GM23338 (cell line): ENCODE measurements at regions not wholly inside any gene's neighbourhood (a gene's known extent, or its start where the extent isn't known, plus 50 kb on each side); places are given as distances from the start of the nearest gene placed in this dataset.

Experiments used
- ATAC-seq: fragments of 200-7000 bp; cut with Tn5 transposase; 3 replicates; pipeline ENCODE4 v1.9.1; 2020
- DNase-seq: peaks from one replicate; pipeline ENCODE4 v3.0.0-alpha.2; 2015; ENCODE audit warnings: low spot score
- H2AFZ ChIP-seq: fragments of 200-600 bp; sonication (generic); 2 replicates; pipeline ENCODE4 v1.8.0; 2016; ENCODE audit warnings: antibody characterized with exemption, mild to moderate bottlenecking, moderate library complexity
- H3F3A ChIP-seq: fragments of 200-600 bp; sonication (generic); replicated peaks from 2 replicates; pipeline ENCODE4 v1.8.0; 2017; ENCODE audit warnings: antibody characterized with exemption, mixed run types, low read depth
- H3K27ac ChIP-seq: fragments of 200-600 bp; sonication (generic); 2 replicates; pipeline ENCODE4 v1.6.1; 2016; ENCODE audit warnings: low read depth
- H3K27me3 ChIP-seq: fragments of 200-600 bp; sonication (generic); 2 replicates; pipeline ENCODE4 v1.8.0; 2016; ENCODE audit warnings: mild to moderate bottlenecking, mixed run types, moderate library complexity; ENCODE audit not compliant: insufficient read depth
- H3K36me3 ChIP-seq: fragments of 200-600 bp; sonication (generic); 2 replicates; pipeline ENCODE4 v1.8.0; 2016; ENCODE audit warnings: mild to moderate bottlenecking; ENCODE audit not compliant: insufficient read depth
- H3K4me1 ChIP-seq: fragments of 200-600 bp; sonication (generic); 2 replicates; pipeline ENCODE4 v1.8.0; 2016; ENCODE audit warnings: mild to moderate bottlenecking, moderate library complexity; ENCODE audit not compliant: insufficient read depth
- H3K4me2 ChIP-seq: fragments of 200-600 bp; sonication (generic); 2 replicates; pipeline ENCODE4 v1.7.1; 2017; ENCODE audit warnings: mixed run types
- H3K4me3 ChIP-seq: fragments of 200-600 bp; sonication (generic); 2 replicates; pipeline ENCODE4 v1.6.1; 2016; ENCODE audit warnings: mixed run types
- H3K79me2 ChIP-seq: fragments of 200-600 bp; sonication (generic); replicated peaks from 2 replicates; pipeline ENCODE4 v1.8.0; 2017; ENCODE audit warnings: mild to moderate bottlenecking; ENCODE audit not compliant: insufficient read depth
- H3K9me2 ChIP-seq: fragments of 200-600 bp; sonication (generic); 2 replicates; pipeline ENCODE4 v1.8.0; 2017; ENCODE audit not compliant: insufficient read depth
- H4K20me1 ChIP-seq: fragments of 200-600 bp; sonication (generic); replicated peaks from 2 replicates; pipeline ENCODE4 v1.8.0; 2017; ENCODE audit warnings: mild to moderate bottlenecking; ENCODE audit not compliant: insufficient read depth
- H3K27ac Mint-ChIP-seq: 2 replicates; pipeline ENCODE4 v1.8.0; 2020; ENCODE audit warnings: inconsistent platforms, mild to moderate bottlenecking, moderate library complexity, mixed read lengths
- H3K27me3 Mint-ChIP-seq: 3 replicates; pipeline ENCODE4 v1.8.0; 2022; ENCODE audit warnings: low read depth, mild to moderate bottlenecking, moderate library complexity, mixed read lengths, inconsistent platforms; ENCODE audit not compliant: insufficient read depth, poor library complexity
- H3K36me3 Mint-ChIP-seq: 3 replicates; pipeline ENCODE4 v1.8.0; 2021; ENCODE audit warnings: low read depth, mild to moderate bottlenecking, inconsistent platforms, moderate library complexity, mixed read lengths
- H3K4me1 Mint-ChIP-seq: 3 replicates; pipeline ENCODE4 v1.8.0; 2020; ENCODE audit warnings: mild to moderate bottlenecking, inconsistent platforms, mixed read lengths
- H3K4me3 Mint-ChIP-seq: 3 replicates; pipeline ENCODE4 v1.8.0; 2021; ENCODE audit warnings: moderate library complexity, mild to moderate bottlenecking, inconsistent platforms, mixed read lengths
- H3K9me3 Mint-ChIP-seq: 3 replicates; pipeline ENCODE4 v1.8.0; 2020; ENCODE audit warnings: moderate library complexity, mild to moderate bottlenecking, inconsistent platforms, mixed read lengths
- EZH2 ChIP-seq: fragments of 200-600 bp; sonication (generic); IDR thresholded peaks from one replicate; pipeline ENCODE4 v1.8.0; 2017; ENCODE audit warnings: antibody characterized with exemption, mild to moderate bottlenecking, low read depth; ENCODE audit not compliant: unreplicated experiment
- EZH2phosphoT487 ChIP-seq: fragments of 200-600 bp; sonication (generic); IDR thresholded peaks from one replicate; pipeline ENCODE4 v1.8.1; 2018; ENCODE audit warnings: antibody characterized with exemption; ENCODE audit not compliant: unreplicated experiment
- JUNB ChIP-seq: IDR thresholded peaks from one replicate; pipeline ENCODE4 v1.6.1; 2016; ENCODE audit warnings: antibody characterized with exemption; ENCODE audit not compliant: unreplicated experiment
- NANOG ChIP-seq: IDR thresholded peaks from 2 replicates; pipeline ENCODE4 v1.6.1; 2016; ENCODE audit warnings: antibody characterized with exemption, borderline replicate concordance
- POLR2AphosphoS5 ChIP-seq: IDR thresholded peaks from 2 replicates; pipeline ENCODE4 v1.6.1; 2016; ENCODE audit warnings: antibody characterized with exemption, low read depth
- STAT1 ChIP-seq: IDR thresholded peaks from one replicate; pipeline ENCODE4 v1.6.1; 2016; ENCODE audit warnings: antibody characterized with exemption; ENCODE audit not compliant: unreplicated experiment
- ZNF114 ChIP-seq: fragments of 250-450 bp; sonication (Bioruptor Pico); IDR thresholded peaks from 2 replicates; pipeline ENCODE4 v1.5.0; 2020; ENCODE audit warnings: mild to moderate bottlenecking, moderate library complexity
- ZNF331 ChIP-seq: fragments of 250-450 bp; sonication (Bioruptor Pico); IDR thresholded peaks from 2 replicates; pipeline ENCODE4 v1.5.0; 2020; ENCODE audit warnings: low read depth, mild to moderate bottlenecking, moderate library complexity
- TF ChIP-seq, protein P1 (sequence below): IDR thresholded peaks from 2 replicates; pipeline ENCODE4 v1.6.1; 2016; ENCODE audit warnings: antibody characterized with exemption
- TF ChIP-seq, protein P2 (sequence below): fragments of 250-450 bp; sonication (Bioruptor Pico); IDR thresholded peaks from 2 replicates; pipeline ENCODE4 v1.5.0; 2020; ENCODE audit warnings: mild to moderate bottlenecking, moderate library complexity
- TF ChIP-seq, protein P3 (sequence below), 2 experiments: fragments of 200-600 bp in 1 of 2; sonication (generic) in 1 of 2; conservative IDR thresholded peaks; 2 replicates each; pipeline versions ENCODE4 v1.5.1 to v1.6.1; 2016 to 2017; ENCODE audit warnings: antibody characterized with exemption in 2 of 2, low read depth in 2 of 2, mild to moderate bottlenecking in 2 of 2, moderate library complexity in 1 of 2

DNA sequence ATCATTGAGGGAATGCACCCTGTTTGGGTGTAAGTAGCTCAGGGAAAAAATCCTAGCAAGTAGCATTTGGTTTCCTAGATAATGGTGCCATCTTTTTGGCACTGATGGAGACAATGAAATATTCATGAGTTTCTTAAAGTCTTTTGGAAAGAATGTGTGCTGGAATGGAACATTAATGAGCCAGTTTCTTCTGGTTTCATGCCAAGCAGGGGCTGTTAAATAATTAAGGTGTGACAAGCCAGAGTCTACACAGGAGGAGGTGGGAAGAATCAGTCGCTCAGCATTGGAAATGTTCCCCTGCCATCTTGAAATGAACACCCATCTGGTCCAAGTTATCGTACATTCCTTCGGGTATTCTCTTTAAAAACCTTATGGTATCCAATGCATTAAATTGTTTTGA lies 457.3 kb downstream of the RIT2 start:
- no peak overlapping the region for H3K27ac ChIP-seq
- Mint-ChIP-seq H3K4me3 (no peak overlapping the region), H3K9me3 (peaks cover 27% of the 10 kb centered on the region), H3K36me3 (peaks cover 34% of the 10 kb centered on the region), H3K27ac (no peak overlapping the region), H3K27me3 (no peaks in the 10 kb centered on the region), H3K4me1 (peaks cover 11% of the 10 kb centered on the region)
- ATAC-seq, result no peak
- H3K4me2 ChIP-seq, result no peak overlapping the region
- H3K9me2 ChIP-seq, result no peaks in the 10 kb centered on the region
- no peaks in the 10 kb centered on the region for H3K27me3 ChIP-seq
- peaks cover 2% of the 10 kb centered on the region; the same call in 1 of the 2 replicates for H3F3A ChIP-seq
- no peaks in the 10 kb centered on the region for H4K20me1 ChIP-seq
- no peaks in the 10 kb centered on the region for H3K79me2 ChIP-seq
- no peak overlapping the region for H3K4me3 ChIP-seq
- H3K4me1 ChIP-seq, result peaks cover 11% of the 10 kb centered on the region
- no peak for DNase-seq
- peaks cover 6% of the 10 kb centered on the region; the same call in 1 of the 2 replicates for H3K36me3 ChIP-seq
- H2AFZ ChIP-seq, result no peak overlapping the region
- TF ChIP-seq ZNF331 (CRISPR knock-in tag) (no peak), NANOG (no peak)

DNA sequence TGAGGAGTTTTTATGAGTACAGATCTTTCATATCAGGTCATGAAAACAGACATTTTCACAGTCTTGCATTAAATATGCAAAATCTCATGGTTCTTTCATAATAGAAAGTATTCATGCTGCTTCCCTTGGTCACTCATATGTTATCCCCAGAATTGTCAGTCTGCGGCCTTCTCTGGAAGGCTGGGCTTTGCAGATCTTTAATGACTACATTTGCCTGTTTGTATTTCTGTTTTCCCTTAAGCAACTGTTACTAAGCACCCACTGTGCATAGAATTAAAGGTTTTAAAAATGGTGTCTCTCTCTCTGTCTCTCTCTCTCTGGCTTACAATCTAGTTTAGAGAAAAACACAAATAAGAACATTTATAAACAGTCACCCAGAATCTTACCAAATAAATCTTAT lies 456.3 kb downstream of the RIT2 start:
- H3K79me2 ChIP-seq, result no peaks in the 10 kb centered on the region
- 0 out of 2 replicates have a peak, but pooled peaks cover 1% of the 10 kb centered on the region for H3K4me1 ChIP-seq
- Mint-ChIP-seq H3K27ac (no peak overlapping the region), H3K4me1 (peaks cover 3% of the 10 kb centered on the region; the same call in 2 of the 3 replicates), H3K4me3 (no peak overlapping the region), H3K9me3 (peaks cover 35% of the 10 kb centered on the region), H3K36me3 (peaks cover 40% of the 10 kb centered on the region), H3K27me3 (no peaks in the 10 kb centered on the region)
- H3F3A ChIP-seq, result no peaks in the 10 kb centered on the region
- H3K4me2 ChIP-seq, result no peak overlapping the region
- no peak overlapping the region for H3K27ac ChIP-seq
- H2AFZ ChIP-seq, result no peak overlapping the region
- no peak overlapping the region for H3K4me3 ChIP-seq
- no peaks in the 10 kb centered on the region for H3K9me2 ChIP-seq
- H4K20me1 ChIP-seq, result no peaks in the 10 kb centered on the region
- peaks cover 6% of the 10 kb centered on the region; the same call in 1 of the 2 replicates for H3K36me3 ChIP-seq
- ATAC-seq, result no peak
- H3K27me3 ChIP-seq, result no peaks in the 10 kb centered on the region
- no peak for DNase-seq
- no peak for TF ChIP-seq ZNF114
- no peak for TF ChIP-seq EZH2phosphoT487
- no peak for TF ChIP-seq EZH2
- no peak for TF ChIP-seq JUNB
- no peak for TF ChIP-seq POLR2AphosphoS5
- TF ChIP-seq NANOG, result no peak
- no peak for TF ChIP-seq ZNF331 (CRISPR knock-in tag)
- TF ChIP-seq, protein P1, sequence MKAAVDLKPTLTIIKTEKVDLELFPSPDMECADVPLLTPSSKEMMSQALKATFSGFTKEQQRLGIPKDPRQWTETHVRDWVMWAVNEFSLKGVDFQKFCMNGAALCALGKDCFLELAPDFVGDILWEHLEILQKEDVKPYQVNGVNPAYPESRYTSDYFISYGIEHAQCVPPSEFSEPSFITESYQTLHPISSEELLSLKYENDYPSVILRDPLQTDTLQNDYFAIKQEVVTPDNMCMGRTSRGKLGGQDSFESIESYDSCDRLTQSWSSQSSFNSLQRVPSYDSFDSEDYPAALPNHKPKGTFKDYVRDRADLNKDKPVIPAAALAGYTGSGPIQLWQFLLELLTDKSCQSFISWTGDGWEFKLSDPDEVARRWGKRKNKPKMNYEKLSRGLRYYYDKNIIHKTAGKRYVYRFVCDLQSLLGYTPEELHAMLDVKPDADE, result no peak
- TF ChIP-seq, protein P2, sequence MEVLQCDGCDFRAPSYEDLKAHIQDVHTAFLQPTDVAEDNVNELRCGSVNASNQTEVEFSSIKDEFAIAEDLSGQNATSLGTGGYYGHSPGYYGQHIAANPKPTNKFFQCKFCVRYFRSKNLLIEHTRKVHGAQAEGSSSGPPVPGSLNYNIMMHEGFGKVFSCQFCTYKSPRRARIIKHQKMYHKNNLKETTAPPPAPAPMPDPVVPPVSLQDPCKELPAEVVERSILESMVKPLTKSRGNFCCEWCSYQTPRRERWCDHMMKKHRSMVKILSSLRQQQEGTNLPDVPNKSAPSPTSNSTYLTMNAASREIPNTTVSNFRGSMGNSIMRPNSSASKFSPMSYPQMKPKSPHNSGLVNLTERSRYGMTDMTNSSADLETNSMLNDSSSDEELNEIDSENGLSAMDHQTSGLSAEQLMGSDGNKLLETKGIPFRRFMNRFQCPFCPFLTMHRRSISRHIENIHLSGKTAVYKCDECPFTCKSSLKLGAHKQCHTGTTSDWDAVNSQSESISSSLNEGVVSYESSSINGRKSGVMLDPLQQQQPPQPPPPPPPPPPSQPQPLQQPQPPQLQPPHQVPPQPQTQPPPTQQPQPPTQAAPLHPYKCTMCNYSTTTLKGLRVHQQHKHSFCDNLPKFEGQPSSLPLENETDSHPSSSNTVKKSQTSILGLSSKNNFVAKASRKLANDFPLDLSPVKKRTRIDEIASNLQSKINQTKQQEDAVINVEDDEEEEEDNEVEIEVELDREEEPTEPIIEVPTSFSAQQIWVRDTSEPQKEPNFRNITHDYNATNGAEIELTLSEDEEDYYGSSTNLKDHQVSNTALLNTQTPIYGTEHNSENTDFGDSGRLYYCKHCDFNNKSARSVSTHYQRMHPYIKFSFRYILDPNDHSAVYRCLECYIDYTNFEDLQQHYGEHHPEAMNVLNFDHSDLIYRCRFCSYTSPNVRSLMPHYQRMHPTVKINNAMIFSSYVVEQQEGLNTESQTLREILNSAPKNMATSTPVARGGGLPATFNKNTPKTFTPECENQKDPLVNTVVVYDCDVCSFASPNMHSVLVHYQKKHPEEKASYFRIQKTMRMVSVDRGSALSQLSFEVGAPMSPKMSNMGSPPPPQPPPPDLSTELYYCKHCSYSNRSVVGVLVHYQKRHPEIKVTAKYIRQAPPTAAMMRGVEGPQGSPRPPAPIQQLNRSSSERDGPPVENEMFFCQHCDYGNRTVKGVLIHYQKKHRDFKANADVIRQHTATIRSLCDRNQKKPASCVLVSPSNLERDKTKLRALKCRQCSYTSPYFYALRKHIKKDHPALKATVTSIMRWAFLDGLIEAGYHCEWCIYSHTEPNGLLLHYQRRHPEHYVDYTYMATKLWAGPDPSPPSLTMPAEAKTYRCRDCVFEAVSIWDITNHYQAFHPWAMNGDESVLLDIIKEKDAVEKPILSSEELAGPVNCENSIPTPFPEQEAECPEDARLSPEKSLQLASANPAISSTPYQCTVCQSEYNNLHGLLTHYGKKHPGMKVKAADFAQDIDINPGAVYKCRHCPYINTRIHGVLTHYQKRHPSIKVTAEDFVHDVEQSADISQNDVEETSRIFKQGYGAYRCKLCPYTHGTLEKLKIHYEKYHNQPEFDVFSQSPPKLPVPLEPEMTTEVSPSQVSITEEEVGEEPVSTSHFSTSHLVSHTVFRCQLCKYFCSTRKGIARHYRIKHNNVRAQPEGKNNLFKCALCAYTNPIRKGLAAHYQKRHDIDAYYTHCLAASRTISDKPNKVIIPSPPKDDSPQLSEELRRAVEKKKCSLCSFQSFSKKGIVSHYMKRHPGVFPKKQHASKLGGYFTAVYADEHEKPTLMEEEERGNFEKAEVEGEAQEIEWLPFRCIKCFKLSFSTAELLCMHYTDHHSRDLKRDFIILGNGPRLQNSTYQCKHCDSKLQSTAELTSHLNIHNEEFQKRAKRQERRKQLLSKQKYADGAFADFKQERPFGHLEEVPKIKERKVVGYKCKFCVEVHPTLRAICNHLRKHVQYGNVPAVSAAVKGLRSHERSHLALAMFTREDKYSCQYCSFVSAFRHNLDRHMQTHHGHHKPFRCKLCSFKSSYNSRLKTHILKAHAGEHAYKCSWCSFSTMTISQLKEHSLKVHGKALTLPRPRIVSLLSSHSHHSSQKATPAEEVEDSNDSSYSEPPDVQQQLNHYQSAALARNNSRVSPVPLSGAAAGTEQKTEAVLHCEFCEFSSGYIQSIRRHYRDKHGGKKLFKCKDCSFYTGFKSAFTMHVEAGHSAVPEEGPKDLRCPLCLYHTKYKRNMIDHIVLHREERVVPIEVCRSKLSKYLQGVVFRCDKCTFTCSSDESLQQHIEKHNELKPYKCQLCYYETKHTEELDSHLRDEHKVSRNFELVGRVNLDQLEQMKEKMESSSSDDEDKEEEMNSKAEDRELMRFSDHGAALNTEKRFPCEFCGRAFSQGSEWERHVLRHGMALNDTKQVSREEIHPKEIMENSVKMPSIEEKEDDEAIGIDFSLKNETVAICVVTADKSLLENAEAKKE (CRISPR knock-in tag), result no peak
- TF ChIP-seq, protein P3, sequence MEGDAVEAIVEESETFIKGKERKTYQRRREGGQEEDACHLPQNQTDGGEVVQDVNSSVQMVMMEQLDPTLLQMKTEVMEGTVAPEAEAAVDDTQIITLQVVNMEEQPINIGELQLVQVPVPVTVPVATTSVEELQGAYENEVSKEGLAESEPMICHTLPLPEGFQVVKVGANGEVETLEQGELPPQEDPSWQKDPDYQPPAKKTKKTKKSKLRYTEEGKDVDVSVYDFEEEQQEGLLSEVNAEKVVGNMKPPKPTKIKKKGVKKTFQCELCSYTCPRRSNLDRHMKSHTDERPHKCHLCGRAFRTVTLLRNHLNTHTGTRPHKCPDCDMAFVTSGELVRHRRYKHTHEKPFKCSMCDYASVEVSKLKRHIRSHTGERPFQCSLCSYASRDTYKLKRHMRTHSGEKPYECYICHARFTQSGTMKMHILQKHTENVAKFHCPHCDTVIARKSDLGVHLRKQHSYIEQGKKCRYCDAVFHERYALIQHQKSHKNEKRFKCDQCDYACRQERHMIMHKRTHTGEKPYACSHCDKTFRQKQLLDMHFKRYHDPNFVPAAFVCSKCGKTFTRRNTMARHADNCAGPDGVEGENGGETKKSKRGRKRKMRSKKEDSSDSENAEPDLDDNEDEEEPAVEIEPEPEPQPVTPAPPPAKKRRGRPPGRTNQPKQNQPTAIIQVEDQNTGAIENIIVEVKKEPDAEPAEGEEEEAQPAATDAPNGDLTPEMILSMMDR (conservative IDR thresholded peaks at IDR 0.05; ENCODE audit: low read depth in 2 of 2), result no peak
- no peak for TF ChIP-seq STAT1
